B cell (primary cell): ENCODE measurements at regions not wholly inside any gene's neighbourhood (a gene's known extent, or its start where the extent isn't known, plus 50 kb on each side); places are given as distances from the start of the nearest gene placed in this dataset.

Experiments
- ATAC-seq: fragments of 200-7000 bp; cut with Tn5 transposase; one replicate; pipeline ENCODE4 v1.10.0; 2021; ENCODE audit warnings: low read depth, mild to moderate bottlenecking, moderate number of reproducible peaks, moderate library complexity
- CTCF ChIA-PET: fragments of 350-600 bp; sonication (Branson Sonifier 250); formaldehyde crosslinking; loops from one replicate; lab custom pipeline; 2021; ENCODE audit warnings: antibody characterized with exemption, inconsistent platforms; lab: Charles Lee
- POLR2A ChIA-PET: fragments of 350-600 bp; sonication (Branson Sonifier 250); formaldehyde crosslinking; loops from one replicate; lab custom pipeline; 2021; ENCODE audit warnings: antibody characterized with exemption; lab: Charles Lee
- DNase-seq: peaks from one replicate; pipeline ENCODE4 v3.0.0; 2013
- H2AFZ ChIP-seq: 2 replicates; pipeline ENCODE4 v1.6.1; 2012; ENCODE audit warnings: mild to moderate bottlenecking, low read depth, low read length; ENCODE audit not compliant: insufficient read depth, poor library complexity, severe bottlenecking
- H3K27ac ChIP-seq, 2 donors: 1 replicate in 1 of 2; 2 replicates in 1 of 2; pipeline ENCODE4 v1.5.1; 2012 to 2013; ENCODE audit warnings: low read length in 2 of 2, mild to moderate bottlenecking in 2 of 2, moderate library complexity in 1 of 2
- H3K27me3 ChIP-seq, 4 experiments: fragments of 200-600 bp in 1 of 4; sonication (generic) in 1 of 4; replicated peaks in 1 of 4; 1 replicate in 2 of 4; 2 replicates in 2 of 4; pipeline versions ENCODE4 v1.6.1 to v1.7.0; 2013 to 2016; ENCODE audit warnings: low read length in 3 of 4, mild to moderate bottlenecking in 2 of 4, mixed read lengths in 1 of 4, moderate library complexity in 1 of 4; ENCODE audit not compliant: insufficient read depth in 4 of 4, control insufficient read depth in 3 of 4; ENCODE audit errors: control extremely low read depth in 1 of 4
- H3K36me3 ChIP-seq, 2 experiments: replicated peaks in 1 of 2; 1 replicate in 1 of 2; 2 replicates in 1 of 2; pipeline versions ENCODE4 v1.6.1 to v1.7.1; 2013; ENCODE audit warnings: low read length in 1 of 2; ENCODE audit not compliant: insufficient read depth in 2 of 2, control insufficient read depth in 1 of 2; ENCODE audit errors: control extremely low read depth in 1 of 2, extremely low read depth in 1 of 2
- H3K4me1 ChIP-seq, 2 donors: fragments of 200-600 bp in 1 of 2; sonication (generic) in 1 of 2; 1 replicate in 1 of 2; 2 replicates in 1 of 2; pipeline versions ENCODE4 v1.5.1 to v1.6.1; 2013 to 2017; ENCODE audit warnings: low read length in 2 of 2; ENCODE audit not compliant: control insufficient read depth in 2 of 2, insufficient read depth in 2 of 2
- H3K4me2 ChIP-seq: replicated peaks from 2 replicates; pipeline ENCODE3; 2012; ENCODE audit warnings: mild to moderate bottlenecking, low read depth, low read length; ENCODE audit not compliant: poor library complexity, severe bottlenecking
- H3K4me3 ChIP-seq, 5 experiments: fragments of 200-600 bp in 1 of 5; sonication (generic) in 1 of 5; 1 replicate in 3 of 5; 2 replicates in 2 of 5; pipeline versions ENCODE4 v1.5.1 to v1.7.0; 2011 to 2016; ENCODE audit warnings: low read length in 4 of 5, mild to moderate bottlenecking in 4 of 5, low read depth in 2 of 5, control low read depth in 1 of 5, moderate library complexity in 1 of 5; ENCODE audit not compliant: insufficient read depth in 1 of 5; ENCODE audit errors: control extremely low read depth in 1 of 5, extremely low read depth in 1 of 5
- H3K79me2 ChIP-seq: fragments of 200-600 bp; sonication (generic); one replicate; pipeline ENCODE4 v1.6.0; 2016; ENCODE audit warnings: low read length; ENCODE audit not compliant: control insufficient read depth, insufficient read depth
- H3K9ac ChIP-seq: fragments of 200-600 bp; sonication (generic); 2 replicates; pipeline ENCODE4 v1.6.1; 2017; ENCODE audit warnings: mild to moderate bottlenecking, low read length, moderate library complexity
- H3K9me3 ChIP-seq, 3 donors: one replicate each; pipeline versions ENCODE4 v1.6.1 to v1.7.1; 2013; ENCODE audit warnings: low read length in 2 of 3; ENCODE audit not compliant: control insufficient read depth in 2 of 3, insufficient read depth in 1 of 3; ENCODE audit errors: control extremely low read depth in 1 of 3
- H4K20me1 ChIP-seq: 2 replicates; pipeline ENCODE4 v1.6.0; 2012; ENCODE audit warnings: mild to moderate bottlenecking, low read length; ENCODE audit not compliant: insufficient read depth, control insufficient read depth, poor library complexity, severe bottlenecking
- H3K27ac Mint-ChIP-seq: one replicate; pipeline ENCODE4 v1.8.0; 2021; ENCODE audit warnings: mixed read lengths
- H3K27me3 Mint-ChIP-seq: one replicate; pipeline ENCODE4 v1.8.0; 2021; ENCODE audit warnings: mixed read lengths
- H3K4me1 Mint-ChIP-seq: one replicate; pipeline ENCODE4 v1.8.0; 2021; ENCODE audit warnings: mixed read lengths
- H3K4me3 Mint-ChIP-seq: one replicate; pipeline ENCODE4 v1.8.0; 2021; ENCODE audit warnings: mixed read lengths
- H3K9me3 Mint-ChIP-seq: one replicate; pipeline ENCODE4 v1.8.0; 2022; ENCODE audit warnings: mixed read lengths; ENCODE audit not compliant: insufficient read depth
- EZH2 ChIP-seq: IDR thresholded peaks from 2 replicates; pipeline ENCODE4 v1.6.1; 2012; ENCODE audit warnings: borderline replicate concordance, low read depth, mild to moderate bottlenecking, moderate library complexity, low read length; ENCODE audit not compliant: insufficient read depth, poor library complexity, severe bottlenecking
- WGBS: methylation state at CpG from one replicate; pipeline ENCODE4 v1.1.5; 2013; ENCODE audit warnings: missing lambda C conversion rate; ENCODE audit not compliant: insufficient coverage; 5-methylcytosine and 5-hydroxymethylcytosine counted together
- intact Hi-C: fragments of 100-400 bp; cut with micrococcal nuclease; formaldehyde crosslinking; loops from one replicate; pipeline ENCODE4 v1.10.0; 2022
- TF ChIP-seq, protein P1 (sequence below): fragments of 200-600 bp; IDR thresholded peaks from one replicate; pipeline ENCODE4 v1.8.0; 2022; ENCODE audit warnings: antibody characterized with exemption, mild to moderate bottlenecking

DNA sequence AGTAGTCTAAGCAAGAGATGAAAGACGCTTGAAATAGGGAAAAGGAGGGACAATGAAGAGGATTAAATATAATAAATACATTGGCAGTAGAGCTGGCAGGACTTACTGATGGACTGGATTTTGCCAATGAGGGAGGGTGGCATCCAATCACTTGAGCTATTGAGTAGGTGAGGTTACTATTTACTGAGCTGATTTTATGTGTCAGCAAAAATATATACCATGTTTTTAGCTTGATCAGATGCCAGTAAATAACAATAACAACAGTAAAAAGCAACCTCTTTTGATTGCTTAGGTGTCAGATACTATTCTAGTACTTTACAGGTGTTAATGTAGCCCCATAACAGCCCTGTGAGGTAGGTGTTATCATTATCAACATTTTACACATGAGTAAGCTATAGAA lies 187.5 kb upstream of the LMNTD1 start:
- H3K4me3 Mint-ChIP-seq: no peak overlapping the region
- intact Hi-C loops: no loop called here
- CTCF ChIA-PET: no interaction called here
- no peak for TF ChIP-seq EZH2
- TF ChIP-seq, protein P1, sequence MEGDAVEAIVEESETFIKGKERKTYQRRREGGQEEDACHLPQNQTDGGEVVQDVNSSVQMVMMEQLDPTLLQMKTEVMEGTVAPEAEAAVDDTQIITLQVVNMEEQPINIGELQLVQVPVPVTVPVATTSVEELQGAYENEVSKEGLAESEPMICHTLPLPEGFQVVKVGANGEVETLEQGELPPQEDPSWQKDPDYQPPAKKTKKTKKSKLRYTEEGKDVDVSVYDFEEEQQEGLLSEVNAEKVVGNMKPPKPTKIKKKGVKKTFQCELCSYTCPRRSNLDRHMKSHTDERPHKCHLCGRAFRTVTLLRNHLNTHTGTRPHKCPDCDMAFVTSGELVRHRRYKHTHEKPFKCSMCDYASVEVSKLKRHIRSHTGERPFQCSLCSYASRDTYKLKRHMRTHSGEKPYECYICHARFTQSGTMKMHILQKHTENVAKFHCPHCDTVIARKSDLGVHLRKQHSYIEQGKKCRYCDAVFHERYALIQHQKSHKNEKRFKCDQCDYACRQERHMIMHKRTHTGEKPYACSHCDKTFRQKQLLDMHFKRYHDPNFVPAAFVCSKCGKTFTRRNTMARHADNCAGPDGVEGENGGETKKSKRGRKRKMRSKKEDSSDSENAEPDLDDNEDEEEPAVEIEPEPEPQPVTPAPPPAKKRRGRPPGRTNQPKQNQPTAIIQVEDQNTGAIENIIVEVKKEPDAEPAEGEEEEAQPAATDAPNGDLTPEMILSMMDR: no peak
- Histone ChIP-seq H3K27ac (no peak overlapping the region), H3K4me3 (no peak overlapping the region), H4K20me1 (no peaks in the 10 kb centered on the region), H3K36me3 (no peaks in the 10 kb centered on the region), H3K9me3 (peaks cover 0 to 1% (median 0%) of the 10 kb centered on the region in 3 donors), H3K4me2 (no peak overlapping the region), H2AFZ (no peak overlapping the region), H3K9ac (no peak overlapping the region), H3K4me1 (no peaks in the 10 kb centered on the region), H3K79me2 (no peaks in the 10 kb centered on the region), H3K27me3 (no peaks in the 10 kb centered on the region)
- no peaks in the 10 kb centered on the region for H3K9me3 Mint-ChIP-seq
- peaks cover 13% of the 10 kb centered on the region for H3K27me3 Mint-ChIP-seq
- POLR2A ChIA-PET: no interaction called here
- DNase-seq (no peak), ATAC-seq (no peak)
- WGBS: 100% methylated on average over 1 of the region's 1 CpG
- H3K4me1 Mint-ChIP-seq: no peaks in the 10 kb centered on the region
- H3K27ac Mint-ChIP-seq: no peak overlapping the region

- ATAC-seq: no peak
- H3K4me1 Mint-ChIP-seq: no peaks in the 10 kb centered on the region
- H3K79me2 ChIP-seq: no peaks in the 10 kb centered on the region
Observed at GRCh38 chr12:25741917-25742316, 188.8 kb upstream of the LMNTD1 start.

More at GRCh38 chr12:25741917-25742316, 188.8 kb upstream of the LMNTD1 start:
- H3K27me3 ChIP-seq: no peaks in the 10 kb centered on the region
- ChIA-PET POLR2A (no interaction called here), CTCF (no interaction called here)
- peaks cover 0 to 1% (median 0%) of the 10 kb centered on the region in 3 donors for H3K9me3 ChIP-seq
- H3K36me3 ChIP-seq: no peaks in the 10 kb centered on the region
- H3K9ac ChIP-seq: no peak overlapping the region
- no peaks in the 10 kb centered on the region for H3K4me1 ChIP-seq
- H2AFZ ChIP-seq: no peak overlapping the region
- H3K4me2 ChIP-seq: no peak overlapping the region
- no peak overlapping the region for H3K27ac ChIP-seq
- Mint-ChIP-seq H3K27ac (no peak overlapping the region), H3K27me3 (peaks cover 9% of the 10 kb centered on the region), H3K9me3 (no peaks in the 10 kb centered on the region), H3K4me3 (no peak overlapping the region)
- no peak for TF ChIP-seq EZH2
- TF ChIP-seq, protein P1: no peak
- H4K20me1 ChIP-seq: no peaks in the 10 kb centered on the region
- intact Hi-C loops: no loop called here
- DNase-seq: no peak
- no CpG with 5 or more reads among the region's 1 CpG for WGBS
- H3K4me3 ChIP-seq: no peak overlapping the region
